ENCODE measurements at regions not wholly inside any gene's neighbourhood (a gene's known extent, or its start where the extent isn't known, plus 50 kb on each side); places are given as distances from the start of the nearest gene placed in this dataset.

DNA sequence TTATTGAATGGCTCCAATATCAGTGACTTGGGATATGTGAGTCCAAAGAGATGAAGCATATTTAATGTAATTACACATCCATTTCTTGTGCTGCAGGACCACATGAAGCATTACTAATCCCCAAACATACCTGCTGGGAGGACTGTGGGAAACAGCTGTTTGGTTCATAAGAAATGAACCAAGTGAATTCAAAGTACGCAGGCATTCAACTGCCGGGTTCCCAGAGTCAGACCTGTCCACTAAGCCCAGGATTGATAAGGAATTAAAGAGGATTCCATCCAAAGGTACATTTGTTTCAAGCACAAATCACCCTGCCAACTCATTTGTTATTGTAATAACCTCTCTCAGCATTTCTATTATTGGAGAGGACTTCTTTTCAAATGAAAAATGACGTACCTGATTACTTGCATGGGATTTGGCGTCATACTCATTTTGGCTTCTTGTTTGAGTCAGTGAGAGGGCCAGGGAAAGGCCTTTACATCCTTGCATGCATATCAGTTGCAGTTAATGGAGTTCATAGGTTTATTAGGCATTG is 230.7 kb downstream of the TXNL1 start:
- no peak for DNase-seq
- Histone ChIP-seq H3K4me1 (ENCODE audit: control insufficient read depth, insufficient read depth, low read length) (no peaks in the 10 kb centered on the region), H3K27ac (ENCODE audit: low read length) (no peak overlapping the region), H3K27me3 (ENCODE audit: control insufficient read depth, insufficient read depth) (no peaks in the 10 kb centered on the region), H3K9me3 (ENCODE audit: control insufficient read depth, low read length) (no peaks in the 10 kb centered on the region), H3K4me3 (ENCODE audit: low read length) (no peak overlapping the region)
- WGBS: 90% methylated on average over 4 of the region's 4 CpGs
- no peak for ATAC-seq
- intact Hi-C loops (cut with DNase I): no loop called here

DNA sequence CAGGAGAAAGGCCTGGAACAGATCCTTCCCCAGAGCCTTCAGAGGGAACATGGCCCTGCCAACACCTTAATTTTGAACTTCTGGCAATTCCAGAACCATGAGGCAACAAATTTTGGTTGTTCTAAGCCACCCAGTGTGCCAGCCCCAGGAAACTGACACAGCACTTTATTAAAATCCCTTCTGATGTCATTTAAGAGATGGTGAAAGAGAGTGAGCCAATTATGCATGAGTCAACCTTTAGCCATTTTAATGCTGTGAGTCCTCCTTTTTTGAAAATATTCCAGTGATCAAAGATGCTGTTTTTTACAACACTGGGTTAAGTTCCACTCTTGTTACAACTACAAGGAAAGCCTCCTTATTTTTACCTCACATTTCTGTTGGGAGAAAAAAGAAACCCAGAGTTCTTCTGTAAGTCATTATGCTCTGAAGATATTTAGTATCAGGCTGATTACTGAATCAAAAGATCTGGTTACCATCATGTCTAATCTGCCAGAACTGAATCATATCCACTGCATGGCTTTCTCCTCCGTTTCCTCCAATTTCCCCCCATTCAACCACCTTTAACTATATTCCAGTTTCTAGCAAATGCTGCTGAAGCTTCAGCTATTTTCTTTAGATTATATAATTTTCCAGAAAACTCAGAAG is 235.4 kb downstream of the TXNL1 start:
- Histone ChIP-seq H3K4me1 (ENCODE audit: control insufficient read depth, insufficient read depth, low read length) (no peaks in the 10 kb centered on the region), H3K9me3 (ENCODE audit: control insufficient read depth, low read length) (no peaks in the 10 kb centered on the region), H3K4me3 (ENCODE audit: low read length) (no peak overlapping the region), H3K27me3 (ENCODE audit: control insufficient read depth, insufficient read depth) (no peaks in the 10 kb centered on the region), H3K27ac (ENCODE audit: low read length) (no peak overlapping the region)
- DNase-seq: peak in 2 of 3 donors; percentile 34 to 35
- WGBS: 68% methylated on average over 1 of the region's 1 CpG
- intact Hi-C loops (cut with DNase I): no loop called here
- peak; percentile 40 to 64 for ATAC-seq

DNA sequence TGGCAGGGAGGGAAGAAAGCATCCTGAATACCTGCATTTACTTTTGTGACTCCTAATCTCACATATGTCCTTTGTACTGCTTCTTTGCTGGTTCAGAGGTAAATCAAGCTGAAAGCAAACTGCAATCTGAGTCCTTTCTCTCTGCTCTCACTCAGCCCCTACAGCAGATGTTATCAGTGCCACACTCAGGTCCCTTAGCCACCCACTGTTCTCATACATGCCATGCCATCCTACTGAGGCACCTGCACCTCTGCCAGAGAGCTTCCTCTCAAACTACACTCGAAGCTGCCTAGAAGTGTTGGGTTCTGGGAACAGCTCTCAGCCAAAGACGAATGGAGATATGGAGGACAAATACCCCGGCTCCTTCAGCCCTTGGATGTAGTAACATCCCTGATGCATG is 244.5 kb downstream of the TXNL1 start:
- no peaks in the 10 kb centered on the region for H3K4me1 ChIP-seq (ENCODE audit: control insufficient read depth, insufficient read depth, low read length)
- no peaks in the 10 kb centered on the region for H3K27me3 ChIP-seq (ENCODE audit: control insufficient read depth, insufficient read depth)
- DNase-seq: no peak
- intact Hi-C loops (cut with DNase I): no loop called here
- 93% methylated on average over 3 of the region's 3 CpGs for WGBS
- H3K9me3 ChIP-seq (ENCODE audit: control insufficient read depth, low read length): no peaks in the 10 kb centered on the region
- no peak overlapping the region for H3K27ac ChIP-seq (ENCODE audit: low read length)
- no peak for ATAC-seq
- H3K4me3 ChIP-seq (ENCODE audit: low read length): no peak overlapping the region

DNA sequence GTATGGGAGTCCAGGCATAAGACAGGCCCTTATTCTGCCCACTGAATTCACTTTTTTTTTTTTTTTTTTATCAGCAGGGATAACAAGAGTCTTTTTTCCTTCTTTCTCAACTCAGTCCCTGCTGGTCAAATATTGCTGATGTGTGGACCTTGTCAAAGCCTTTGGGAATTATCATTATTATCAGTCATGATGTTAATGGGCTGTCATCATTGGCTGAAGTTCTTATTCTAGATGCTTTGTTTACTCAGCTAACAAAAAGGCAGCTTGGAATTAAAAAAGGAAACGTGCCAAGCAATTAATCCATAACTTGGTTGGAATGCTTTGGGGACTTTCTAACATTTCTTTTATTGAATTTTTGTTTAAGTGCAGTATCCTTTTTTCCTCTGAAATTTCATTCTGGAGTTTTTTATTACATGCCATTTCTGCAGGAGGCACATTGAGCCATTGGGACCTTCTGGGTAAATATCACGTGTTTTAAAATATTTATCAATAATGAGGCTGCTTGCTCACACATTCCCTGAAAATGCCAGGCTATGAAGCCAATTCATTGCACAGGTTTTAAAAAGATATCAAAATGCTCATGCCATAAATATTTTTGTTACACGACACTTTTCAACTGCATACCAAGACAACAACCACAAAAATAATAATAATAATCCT is 246.3 kb downstream of the TXNL1 start:
- H3K4me1 ChIP-seq (ENCODE audit: control insufficient read depth, insufficient read depth, low read length): no peaks in the 10 kb centered on the region
- no peaks in the 10 kb centered on the region for H3K9me3 ChIP-seq (ENCODE audit: control insufficient read depth, low read length)
- H3K27me3 ChIP-seq (ENCODE audit: control insufficient read depth, insufficient read depth): no peaks in the 10 kb centered on the region
- intact Hi-C loops (cut with DNase I): no loop called here
- 59% methylated on average over 3 of the region's 3 CpGs for WGBS
- no peak overlapping the region for H3K27ac ChIP-seq (ENCODE audit: low read length)
- no peak for DNase-seq
- H3K4me3 ChIP-seq (ENCODE audit: low read length): no peak overlapping the region
- no peak for ATAC-seq

DNA sequence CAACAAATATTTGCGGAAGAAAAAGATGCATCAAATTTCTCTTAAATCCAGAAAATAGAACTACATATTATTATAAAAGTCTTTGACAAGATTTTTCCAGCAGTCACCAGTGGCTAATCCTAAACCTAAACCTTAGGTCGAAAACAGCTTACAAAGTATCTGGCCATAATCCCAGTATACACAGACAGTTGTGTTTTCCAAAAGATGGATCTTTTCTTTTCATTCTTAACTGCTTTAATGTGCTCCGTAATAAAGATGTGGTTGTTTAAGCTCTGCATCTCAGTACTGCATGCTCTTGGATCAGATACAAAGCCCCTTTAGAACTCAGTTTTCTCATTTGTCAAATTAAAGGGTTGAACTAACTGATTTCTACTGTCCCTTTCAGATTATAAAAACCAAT is 247.8 kb downstream of the TXNL1 start:
- Histone ChIP-seq H3K27me3 (ENCODE audit: control insufficient read depth, insufficient read depth) (no peaks in the 10 kb centered on the region), H3K9me3 (ENCODE audit: control insufficient read depth, low read length) (no peaks in the 10 kb centered on the region), H3K4me1 (ENCODE audit: control insufficient read depth, insufficient read depth, low read length) (no peaks in the 10 kb centered on the region), H3K27ac (ENCODE audit: low read length) (no peak overlapping the region), H3K4me3 (ENCODE audit: low read length) (no peak overlapping the region)
- 87% methylated on average over 3 of the region's 3 CpGs for WGBS
- DNase-seq (no peak), ATAC-seq (no peak)
- intact Hi-C loops (cut with DNase I): no loop called here

DNA sequence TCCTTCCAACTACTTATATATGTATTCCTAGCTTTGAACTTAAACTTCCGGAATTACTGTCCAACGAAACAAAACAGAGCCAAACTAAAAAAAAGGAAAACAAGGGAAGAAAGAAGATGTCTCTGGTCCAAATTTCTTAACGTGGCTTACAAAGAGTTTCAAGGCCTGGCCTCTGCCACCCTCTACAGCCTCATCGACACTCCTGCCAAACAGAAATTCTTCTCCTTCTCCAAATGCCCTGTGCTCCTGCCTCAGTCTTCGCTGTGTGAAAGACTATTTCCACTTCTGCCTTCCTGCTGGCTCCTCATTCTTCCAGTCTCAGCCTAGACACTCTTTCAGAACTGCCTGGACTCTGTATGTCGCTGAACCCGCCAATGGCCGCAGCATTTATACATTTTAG is 249.2 kb downstream of the TXNL1 start:
- Histone ChIP-seq H3K27ac (ENCODE audit: low read length) (no peak overlapping the region), H3K4me3 (ENCODE audit: low read length) (no peak overlapping the region), H3K9me3 (ENCODE audit: control insufficient read depth, low read length) (no peaks in the 10 kb centered on the region), H3K4me1 (ENCODE audit: control insufficient read depth, insufficient read depth, low read length) (no peaks in the 10 kb centered on the region), H3K27me3 (ENCODE audit: control insufficient read depth, insufficient read depth) (no peaks in the 10 kb centered on the region)
- WGBS: 76% methylated on average over 8 of the region's 8 CpGs
- intact Hi-C loops (cut with DNase I): no loop called here
- no peak for DNase-seq
- ATAC-seq: no peak

DNA sequence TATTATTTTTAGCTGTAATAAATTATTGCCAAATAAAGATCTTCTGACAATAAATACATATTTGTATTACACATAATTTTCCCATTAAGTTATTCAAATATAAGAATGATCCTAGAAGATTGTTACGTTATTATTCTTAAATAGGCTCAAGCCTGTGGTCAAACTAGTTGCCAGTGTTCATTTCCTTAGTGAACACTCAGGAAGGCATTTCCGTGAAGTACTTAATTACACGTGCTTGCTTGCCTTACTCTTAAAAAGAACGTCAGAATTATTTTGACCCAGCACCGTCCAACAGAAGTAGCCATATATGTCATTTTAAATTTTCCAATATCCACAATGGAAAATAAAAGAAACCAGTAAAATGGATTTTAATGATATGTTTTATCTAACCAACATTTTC is 249.8 kb downstream of the TXNL1 start:
- ATAC-seq: no peak
- 69% methylated on average over 5 of the region's 5 CpGs for WGBS
- intact Hi-C loops (cut with DNase I): no loop called here

DNA sequence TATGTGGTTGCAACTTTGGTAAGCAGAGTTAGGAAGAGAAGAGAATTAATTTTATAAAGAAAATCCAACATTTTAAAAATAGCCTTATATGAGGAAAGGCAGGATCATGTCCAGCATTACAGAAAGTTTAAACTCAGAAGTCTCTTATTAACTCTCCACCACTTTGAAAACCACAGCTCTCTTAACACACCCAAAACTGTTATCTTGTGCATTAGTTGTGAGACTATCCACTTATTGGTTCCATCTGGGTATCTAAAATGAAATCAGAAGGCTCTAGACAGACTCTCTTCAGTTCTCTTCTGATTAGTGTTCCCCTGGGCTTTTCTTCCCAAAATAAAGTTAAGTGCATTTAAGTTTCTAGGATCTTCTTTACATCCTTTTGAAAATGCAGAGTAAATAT is 251.5 kb downstream of the TXNL1 start:
- no peaks in the 10 kb centered on the region for H3K27me3 ChIP-seq (ENCODE audit: control insufficient read depth, insufficient read depth)
- no peaks in the 10 kb centered on the region for H3K4me1 ChIP-seq (ENCODE audit: control insufficient read depth, insufficient read depth, low read length)
- no peaks in the 10 kb centered on the region for H3K9me3 ChIP-seq (ENCODE audit: control insufficient read depth, low read length)
- ATAC-seq: no peak
- DNase-seq: no peak
- H3K4me3 ChIP-seq (ENCODE audit: low read length): no peak overlapping the region
- intact Hi-C loops (cut with DNase I): no loop called here
- H3K27ac ChIP-seq (ENCODE audit: low read length): no peak overlapping the region

More for the DNA sequence above, 249.8 kb downstream of the TXNL1 start:
- no peaks in the 10 kb centered on the region for H3K4me1 ChIP-seq (ENCODE audit: control insufficient read depth, insufficient read depth, low read length)
- DNase-seq: no peak
- H3K9me3 ChIP-seq (ENCODE audit: control insufficient read depth, low read length): no peaks in the 10 kb centered on the region
- no peak overlapping the region for H3K4me3 ChIP-seq (ENCODE audit: low read length)
- no peak overlapping the region for H3K27ac ChIP-seq (ENCODE audit: low read length)
- H3K27me3 ChIP-seq (ENCODE audit: control insufficient read depth, insufficient read depth): no peaks in the 10 kb centered on the region

DNA sequence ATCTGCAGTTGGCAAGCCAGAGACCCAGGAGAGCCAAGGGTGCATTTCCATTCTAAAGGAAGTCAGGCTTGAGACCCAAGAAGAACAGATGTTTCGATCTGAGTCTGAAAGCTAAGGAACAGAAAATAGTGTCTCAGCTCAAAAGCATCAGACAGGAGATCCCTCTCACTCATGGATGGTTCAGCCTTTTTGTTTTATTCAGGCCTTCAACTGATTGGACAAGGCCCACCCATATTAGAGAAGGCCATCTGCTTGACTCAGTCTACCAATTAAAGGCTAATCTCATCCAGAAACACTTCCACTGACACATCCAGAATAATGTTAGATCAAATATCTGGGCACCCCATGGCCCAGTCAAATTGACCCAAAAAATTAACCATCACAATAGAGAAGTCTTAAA is 255.0 kb downstream of the TXNL1 start:
- 92% methylated on average over 1 of the region's 1 CpG for WGBS
- peaks cover 2% of the 10 kb centered on the region for H3K4me1 ChIP-seq (ENCODE audit: control insufficient read depth, insufficient read depth, low read length)
- intact Hi-C loops (cut with DNase I): no loop called here
- no peak for ATAC-seq
- no peak for DNase-seq
- no peaks in the 10 kb centered on the region for H3K27me3 ChIP-seq (ENCODE audit: control insufficient read depth, insufficient read depth)
- H3K9me3 ChIP-seq (ENCODE audit: control insufficient read depth, low read length): no peaks in the 10 kb centered on the region
- no peak overlapping the region for H3K27ac ChIP-seq (ENCODE audit: low read length)
- no peak overlapping the region for H3K4me3 ChIP-seq (ENCODE audit: low read length)

DNA sequence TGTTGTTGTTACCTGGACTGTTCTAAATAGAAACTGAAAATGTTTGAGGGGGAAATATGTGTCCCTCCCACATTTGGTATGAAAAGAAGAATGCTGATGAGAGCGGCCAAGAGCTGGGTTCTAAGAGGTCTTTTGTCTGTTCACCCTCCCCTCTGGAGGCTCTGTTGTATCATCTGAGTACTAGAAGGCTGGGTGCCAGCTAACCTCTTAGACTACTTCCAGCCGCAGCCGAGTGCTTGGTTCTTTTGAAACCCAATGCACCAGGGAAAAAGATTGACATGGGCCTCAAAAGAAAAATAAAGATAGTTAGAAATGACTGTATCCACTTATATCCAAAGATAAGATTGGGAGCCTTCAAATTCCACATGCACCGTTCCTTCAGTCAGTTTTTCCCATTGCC is 255.9 kb downstream of the TXNL1 start:
- DNase-seq: peak; percentile 20 to 55 (median 50)
- no peak overlapping the region for H3K27ac ChIP-seq (ENCODE audit: low read length)
- WGBS: 22% methylated on average over 4 of the region's 4 CpGs
- no peak overlapping the region for H3K4me3 ChIP-seq (ENCODE audit: low read length)
- H3K27me3 ChIP-seq (ENCODE audit: control insufficient read depth, insufficient read depth): no peaks in the 10 kb centered on the region
- H3K9me3 ChIP-seq (ENCODE audit: control insufficient read depth, low read length): no peaks in the 10 kb centered on the region
- H3K4me1 ChIP-seq (ENCODE audit: control insufficient read depth, insufficient read depth, low read length): peaks cover 2% of the 10 kb centered on the region
- ATAC-seq: peak; percentile 43 to 69
- intact Hi-C loops (cut with DNase I): no loop called here

DNA sequence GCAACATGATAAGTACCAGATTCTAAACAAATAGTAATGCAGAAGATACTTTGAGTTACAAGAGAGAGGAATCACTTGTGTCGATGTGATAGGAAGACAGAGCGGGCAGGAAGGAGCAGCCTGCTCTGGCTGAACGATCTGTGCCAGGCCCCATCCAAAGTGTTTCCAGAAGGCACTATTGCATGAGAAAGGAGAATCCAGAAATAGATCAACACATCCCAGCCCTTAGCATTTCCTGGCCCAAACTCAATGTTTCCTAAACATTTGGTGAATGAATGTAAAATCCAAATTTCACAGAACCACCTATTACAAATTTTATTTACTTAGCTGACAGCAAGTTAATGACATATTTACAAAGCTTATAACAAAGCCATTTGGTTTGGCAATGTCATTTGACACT is 257.2 kb downstream of the TXNL1 start:
- ATAC-seq (no peak), DNase-seq (no peak)
- Histone ChIP-seq H3K27ac (ENCODE audit: low read length) (no peak overlapping the region), H3K27me3 (ENCODE audit: control insufficient read depth, insufficient read depth) (no peaks in the 10 kb centered on the region), H3K4me1 (ENCODE audit: control insufficient read depth, insufficient read depth, low read length) (peaks cover 2% of the 10 kb centered on the region), H3K9me3 (ENCODE audit: control insufficient read depth, low read length) (no peaks in the 10 kb centered on the region), H3K4me3 (ENCODE audit: low read length) (no peak overlapping the region)
- intact Hi-C loops (cut with DNase I): no loop called here
- 71% methylated on average over 3 of the region's 3 CpGs for WGBS
